ENCODE measurements at regions not wholly inside any gene's neighbourhood (a gene's known extent, or its start where the extent isn't known, plus 50 kb on each side); places are given as distances from the start of the nearest gene placed in this dataset.

- H2AFZ ChIP-seq (ENCODE audit: low read length), result no peak overlapping the region
- no peaks in the 10 kb centered on the region for H4K20me1 ChIP-seq (ENCODE audit: insufficient read depth, low read length)
- H3K9ac ChIP-seq (ENCODE audit: low read length), result no peak overlapping the region
- H3F3A ChIP-seq (ENCODE audit: insufficient read depth, low read length), result no peaks in the 10 kb centered on the region
- no peak overlapping the region for H3K27ac ChIP-seq (ENCODE audit: low read length)
- H3K36me3 ChIP-seq (replicated peaks; ENCODE audit: insufficient read depth, low read length), result no peaks in the 10 kb centered on the region
- no peak for DNase-seq
- no peaks in the 10 kb centered on the region for H3K79me2 ChIP-seq (ENCODE audit: low read length)
- no peaks in the 10 kb centered on the region for H3K9me3 ChIP-seq (replicated peaks; ENCODE audit: insufficient read depth, low read length)
- TF ChIP-seq EZH2 (optimal IDR thresholded peaks at IDR 0.05; ENCODE audit: low read depth, low read length) (no peak), CTCF (IDR thresholded peaks at IDR 0.05; ENCODE audit: low read length) (no peak), EZH2phosphoT487 (IDR thresholded peaks at IDR 0.05; ENCODE audit: low read length) (no peak)
- H3K4me1 ChIP-seq (ENCODE audit: low read length), result no peaks in the 10 kb centered on the region
- no peak overlapping the region for H3K4me3 ChIP-seq (ENCODE audit: low read length)
- no peaks in the 10 kb centered on the region for H3K9me2 ChIP-seq (replicated peaks; ENCODE audit: insufficient read depth, low read length)
- no peak overlapping the region for H3K4me2 ChIP-seq (ENCODE audit: low read depth, low read length)
- no peaks in the 10 kb centered on the region for H3K27me3 ChIP-seq (replicated peaks; ENCODE audit: insufficient read depth, low read length)
These were observed 104.0 kb downstream of the SLC30A10 start for GRCh38 chr1:219824338-219824737.

GRCh38 chr1:219820551-219820950 is 107.8 kb downstream of the SLC30A10 start:
- Histone ChIP-seq H3K9me2 (replicated peaks; ENCODE audit: insufficient read depth, low read length) (no peaks in the 10 kb centered on the region), H3K27ac (ENCODE audit: low read length) (no peak overlapping the region), H3K4me3 (ENCODE audit: low read length) (no peak overlapping the region), H3K9ac (ENCODE audit: low read length) (no peak overlapping the region), H2AFZ (ENCODE audit: low read length) (no peak overlapping the region), H3K4me1 (ENCODE audit: low read length) (no peaks in the 10 kb centered on the region), H3K79me2 (ENCODE audit: low read length) (no peaks in the 10 kb centered on the region), H3K36me3 (replicated peaks; ENCODE audit: insufficient read depth, low read length) (no peaks in the 10 kb centered on the region), H3K4me2 (ENCODE audit: low read depth, low read length) (no peak overlapping the region), H3K9me3 (replicated peaks; ENCODE audit: insufficient read depth, low read length) (no peaks in the 10 kb centered on the region), H3F3A (ENCODE audit: insufficient read depth, low read length) (no peaks in the 10 kb centered on the region), H4K20me1 (ENCODE audit: insufficient read depth, low read length) (no peaks in the 10 kb centered on the region), H3K27me3 (replicated peaks; ENCODE audit: insufficient read depth, low read length) (no peaks in the 10 kb centered on the region)
- no peak for DNase-seq
- TF ChIP-seq CTCF (IDR thresholded peaks at IDR 0.05; ENCODE audit: low read length), result no peak
- TF ChIP-seq EZH2 (optimal IDR thresholded peaks at IDR 0.05; ENCODE audit: low read depth, low read length), result no peak
- TF ChIP-seq EZH2phosphoT487 (IDR thresholded peaks at IDR 0.05; ENCODE audit: low read length), result no peak

- H3K4me1 ChIP-seq (ENCODE audit: low read length), result no peaks in the 10 kb centered on the region
- no peak for TF ChIP-seq CTCF (IDR thresholded peaks at IDR 0.05; ENCODE audit: low read length)
- TF ChIP-seq EZH2 (optimal IDR thresholded peaks at IDR 0.05; ENCODE audit: low read depth, low read length), result no peak
- no peak for TF ChIP-seq EZH2phosphoT487 (IDR thresholded peaks at IDR 0.05; ENCODE audit: low read length)
- DNase-seq, result no peak
- no peak overlapping the region for H3K9ac ChIP-seq (ENCODE audit: low read length)
- no peaks in the 10 kb centered on the region for H3K79me2 ChIP-seq (ENCODE audit: low read length)
- no peaks in the 10 kb centered on the region for H3K9me3 ChIP-seq (replicated peaks; ENCODE audit: insufficient read depth, low read length)
- no peak overlapping the region for H3K27ac ChIP-seq (ENCODE audit: low read length)
- no peaks in the 10 kb centered on the region for H3K36me3 ChIP-seq (replicated peaks; ENCODE audit: insufficient read depth, low read length)
- no peaks in the 10 kb centered on the region for H3K9me2 ChIP-seq (replicated peaks; ENCODE audit: insufficient read depth, low read length)
- H3F3A ChIP-seq (ENCODE audit: insufficient read depth, low read length), result no peaks in the 10 kb centered on the region
- H4K20me1 ChIP-seq (ENCODE audit: insufficient read depth, low read length), result no peaks in the 10 kb centered on the region
- no peaks in the 10 kb centered on the region for H3K27me3 ChIP-seq (replicated peaks; ENCODE audit: insufficient read depth, low read length)
- no peak overlapping the region for H2AFZ ChIP-seq (ENCODE audit: low read length)
- no peak overlapping the region for H3K4me3 ChIP-seq (ENCODE audit: low read length)
- H3K4me2 ChIP-seq (ENCODE audit: low read depth, low read length), result no peak overlapping the region
These were observed 110.4 kb downstream of the SLC30A10 start for GRCh38 chr1:219817914-219818313.

All from MM.1S (cell line).